ENCODE measurements at regions not wholly inside any gene's neighbourhood (a gene's known extent, or its start where the extent isn't known, plus 50 kb on each side); places are given as distances from the start of the nearest gene placed in this dataset.

DNA sequence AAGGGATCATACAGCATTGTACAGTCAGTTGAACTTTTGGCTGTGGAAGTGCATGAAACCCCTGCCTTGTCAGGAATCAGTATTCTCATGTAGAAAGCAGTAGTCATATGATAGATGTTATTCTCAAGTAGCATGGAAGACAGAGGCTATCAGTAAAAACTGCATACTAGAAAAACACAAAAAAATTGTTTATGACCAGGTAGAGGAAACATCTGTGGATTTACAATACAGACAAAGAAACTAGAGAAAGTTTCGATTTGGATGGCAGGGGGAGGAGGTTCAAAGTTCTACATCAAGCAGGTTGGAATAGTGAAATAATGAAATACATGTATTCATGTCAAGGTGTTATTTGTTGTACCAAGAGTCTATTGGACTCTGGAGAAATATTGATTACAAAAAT, 212.3 kb upstream of the DDI1 start (continued):
- TF ChIP-seq, protein P1, sequence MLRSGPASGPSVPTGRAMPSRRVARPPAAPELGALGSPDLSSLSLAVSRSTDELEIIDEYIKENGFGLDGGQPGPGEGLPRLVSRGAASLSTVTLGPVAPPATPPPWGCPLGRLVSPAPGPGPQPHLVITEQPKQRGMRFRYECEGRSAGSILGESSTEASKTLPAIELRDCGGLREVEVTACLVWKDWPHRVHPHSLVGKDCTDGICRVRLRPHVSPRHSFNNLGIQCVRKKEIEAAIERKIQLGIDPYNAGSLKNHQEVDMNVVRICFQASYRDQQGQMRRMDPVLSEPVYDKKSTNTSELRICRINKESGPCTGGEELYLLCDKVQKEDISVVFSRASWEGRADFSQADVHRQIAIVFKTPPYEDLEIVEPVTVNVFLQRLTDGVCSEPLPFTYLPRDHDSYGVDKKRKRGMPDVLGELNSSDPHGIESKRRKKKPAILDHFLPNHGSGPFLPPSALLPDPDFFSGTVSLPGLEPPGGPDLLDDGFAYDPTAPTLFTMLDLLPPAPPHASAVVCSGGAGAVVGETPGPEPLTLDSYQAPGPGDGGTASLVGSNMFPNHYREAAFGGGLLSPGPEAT (IDR thresholded peaks at IDR 0.05; ENCODE audit: low read depth): no peak
- TF ChIP-seq, protein P2, sequence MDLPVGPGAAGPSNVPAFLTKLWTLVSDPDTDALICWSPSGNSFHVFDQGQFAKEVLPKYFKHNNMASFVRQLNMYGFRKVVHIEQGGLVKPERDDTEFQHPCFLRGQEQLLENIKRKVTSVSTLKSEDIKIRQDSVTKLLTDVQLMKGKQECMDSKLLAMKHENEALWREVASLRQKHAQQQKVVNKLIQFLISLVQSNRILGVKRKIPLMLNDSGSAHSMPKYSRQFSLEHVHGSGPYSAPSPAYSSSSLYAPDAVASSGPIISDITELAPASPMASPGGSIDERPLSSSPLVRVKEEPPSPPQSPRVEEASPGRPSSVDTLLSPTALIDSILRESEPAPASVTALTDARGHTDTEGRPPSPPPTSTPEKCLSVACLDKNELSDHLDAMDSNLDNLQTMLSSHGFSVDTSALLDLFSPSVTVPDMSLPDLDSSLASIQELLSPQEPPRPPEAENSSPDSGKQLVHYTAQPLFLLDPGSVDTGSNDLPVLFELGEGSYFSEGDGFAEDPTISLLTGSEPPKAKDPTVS (IDR thresholded peaks at IDR 0.05; ENCODE audit: low read depth, low read length): no peak
- no peak for TF ChIP-seq GATAD2B (conservative IDR thresholded peaks at IDR 0.05; ENCODE audit: low read depth)
- no peak for TF ChIP-seq SMAD5 (IDR thresholded peaks at IDR 0.05; ENCODE audit: low read depth)

DNA sequence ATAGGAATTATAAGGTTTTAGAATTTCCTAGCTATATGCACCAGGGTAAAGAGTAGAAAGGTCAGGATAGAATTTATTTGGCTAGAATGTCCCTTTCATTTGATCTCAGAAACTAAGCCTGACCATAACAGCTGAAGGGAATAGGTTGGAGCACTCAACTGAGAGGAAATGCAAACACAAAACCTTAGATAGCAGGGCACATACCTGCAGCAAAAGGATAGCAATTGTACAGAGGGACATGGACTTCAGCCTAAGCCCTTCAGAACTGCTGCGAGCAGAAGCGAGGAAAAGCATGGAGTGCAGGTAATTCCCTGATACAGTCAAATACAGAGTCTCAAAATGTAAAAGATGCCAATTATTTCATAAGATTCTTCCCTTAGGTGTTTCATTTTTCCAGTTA, 211.0 kb upstream of the DDI1 start:
- DNase-seq (ENCODE audit: low read depth, low spot score) (no peak), FAIRE-seq (no peak), ATAC-seq (no peak)
- POLR2A ChIA-PET: no interaction called here
- Histone ChIP-seq H3K79me2 (ENCODE audit: control insufficient read depth, insufficient read depth, low read length) (no peaks in the 10 kb centered on the region), H3K4me1 (ENCODE audit: control insufficient read depth, insufficient read depth, low read length) (no peaks in the 10 kb centered on the region), H3K36me3 (ENCODE audit: control insufficient read depth in 2 of 2, insufficient read depth in 2 of 2, low read length in 1 of 2) (no peaks in the 10 kb centered on the region; a peak in 1 of 4 replicates), H3K27me3 (replicated peaks in 1 of 2; ENCODE audit: control insufficient read depth in 2 of 2, insufficient read depth in 2 of 2, low read length in 1 of 2) (no peaks in the 10 kb centered on the region; a peak in 1 of 4 replicates), H3K9ac (ENCODE audit: control insufficient read depth, insufficient read depth, low read length) (no peak overlapping the region), H3K9me3 (replicated peaks; ENCODE audit: control insufficient read depth, insufficient read depth, low read length) (no peaks in the 10 kb centered on the region; the same call in 2 of the 3 replicates), H3K4me2 (ENCODE audit: control insufficient read depth, insufficient read depth) (no peak overlapping the region), H3K4me3 (no peak overlapping the region), H4K20me1 (ENCODE audit: control insufficient read depth, insufficient read depth) (no peaks in the 10 kb centered on the region), H3K27ac (ENCODE audit: control insufficient read depth, insufficient read depth) (no peak overlapping the region), H2AFZ (ENCODE audit: control insufficient read depth, low read depth, low read length) (no peak overlapping the region)
- RAD21 ChIA-PET (ENCODE audit: unreplicated experiment): no interaction called here
- 0% methylated on average over 2 of the region's 2 CpGs for WGBS (ENCODE audit: insufficient coverage, insufficient replicate concordance, low lambda C conversion rate, missing lambda C conversion rate)
- CTCF ChIA-PET: no interaction called here
- SMC1A ChIA-PET (ENCODE audit: uncharacterized antibody, unreplicated experiment): interaction anchor here (1.6 kb wide), 1 partner anchor 14 kb away, joined by 4 read pairs; no protein-coding TSS in a partner anchor
- BruUV-seq (replicated peaks): no TSS peak
- in situ Hi-C loops (cut with MboI) (no loop called here), intact Hi-C loops (cut with micrococcal nuclease; ENCODE audit: unreplicated experiment) (no loop called here)
- TF ChIP-seq CBFB (IDR thresholded peaks at IDR 0.05; ENCODE audit: low read depth): no peak
- TF ChIP-seq, protein P3, sequence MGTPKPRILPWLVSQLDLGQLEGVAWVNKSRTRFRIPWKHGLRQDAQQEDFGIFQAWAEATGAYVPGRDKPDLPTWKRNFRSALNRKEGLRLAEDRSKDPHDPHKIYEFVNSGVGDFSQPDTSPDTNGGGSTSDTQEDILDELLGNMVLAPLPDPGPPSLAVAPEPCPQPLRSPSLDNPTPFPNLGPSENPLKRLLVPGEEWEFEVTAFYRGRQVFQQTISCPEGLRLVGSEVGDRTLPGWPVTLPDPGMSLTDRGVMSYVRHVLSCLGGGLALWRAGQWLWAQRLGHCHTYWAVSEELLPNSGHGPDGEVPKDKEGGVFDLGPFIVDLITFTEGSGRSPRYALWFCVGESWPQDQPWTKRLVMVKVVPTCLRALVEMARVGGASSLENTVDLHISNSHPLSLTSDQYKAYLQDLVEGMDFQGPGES (IDR thresholded peaks at IDR 0.05): no peak
- TF ChIP-seq SIN3A (IDR thresholded peaks at IDR 0.05; ENCODE audit: low read depth, low read length): no peak
- TF ChIP-seq PAX5 (IDR thresholded peaks at IDR 0.05; ENCODE audit: borderline replicate concordance, low read depth, low read length): no peak
- TF ChIP-seq, protein P1 (IDR thresholded peaks at IDR 0.05; ENCODE audit: low read depth): no peak
- TF ChIP-seq POLR2AphosphoS2 (IDR thresholded peaks at IDR 0.05; ENCODE audit: low read depth, low read length): no peak
- TF ChIP-seq KAT2A (conservative IDR thresholded peaks at IDR 0.05; ENCODE audit: control insufficient read depth, low read depth, low read length): no peak
- no peak for TF ChIP-seq ZBTB33 (IDR thresholded peaks at IDR 0.05)
- no peak for TF ChIP-seq HDAC6 (IDR thresholded peaks at IDR 0.05; ENCODE audit: unreplicated experiment)

Measured in GM12878 (cell line).